LNCaP clone FGC (cell line): ENCODE measurements at regions not wholly inside any gene's neighbourhood (a gene's known extent, or its start where the extent isn't known, plus 50 kb on each side); places are given as distances from the start of the nearest gene placed in this dataset.

ENCODE experiments used
- DNase-seq: peaks from one replicate; pipeline ENCODE4 v3.0.0-alpha.2; 2011; ENCODE audit warnings: low read depth
- H3K4me3 ChIP-seq: 2 replicates; pipeline ENCODE4 v1.5.1; 2011; ENCODE audit warnings: mild to moderate bottlenecking, low read depth, low read length, control low read depth
- TF ChIP-seq, protein P1 (sequence below): IDR thresholded peaks from 2 replicates; pipeline ENCODE4 v1.5.1; 2012; ENCODE audit warnings: mild to moderate bottlenecking; ENCODE audit not compliant: control insufficient read depth, insufficient read depth; ENCODE audit errors: extremely low read depth

GRCh38 chr3:135364676-135365075 lies 569.6 kb downstream of the EPHB1 start:
- no peak overlapping the region for H3K4me3 ChIP-seq
- TF ChIP-seq, protein P1, sequence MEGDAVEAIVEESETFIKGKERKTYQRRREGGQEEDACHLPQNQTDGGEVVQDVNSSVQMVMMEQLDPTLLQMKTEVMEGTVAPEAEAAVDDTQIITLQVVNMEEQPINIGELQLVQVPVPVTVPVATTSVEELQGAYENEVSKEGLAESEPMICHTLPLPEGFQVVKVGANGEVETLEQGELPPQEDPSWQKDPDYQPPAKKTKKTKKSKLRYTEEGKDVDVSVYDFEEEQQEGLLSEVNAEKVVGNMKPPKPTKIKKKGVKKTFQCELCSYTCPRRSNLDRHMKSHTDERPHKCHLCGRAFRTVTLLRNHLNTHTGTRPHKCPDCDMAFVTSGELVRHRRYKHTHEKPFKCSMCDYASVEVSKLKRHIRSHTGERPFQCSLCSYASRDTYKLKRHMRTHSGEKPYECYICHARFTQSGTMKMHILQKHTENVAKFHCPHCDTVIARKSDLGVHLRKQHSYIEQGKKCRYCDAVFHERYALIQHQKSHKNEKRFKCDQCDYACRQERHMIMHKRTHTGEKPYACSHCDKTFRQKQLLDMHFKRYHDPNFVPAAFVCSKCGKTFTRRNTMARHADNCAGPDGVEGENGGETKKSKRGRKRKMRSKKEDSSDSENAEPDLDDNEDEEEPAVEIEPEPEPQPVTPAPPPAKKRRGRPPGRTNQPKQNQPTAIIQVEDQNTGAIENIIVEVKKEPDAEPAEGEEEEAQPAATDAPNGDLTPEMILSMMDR: no peak
- no peak for DNase-seq

- DNase-seq: no peak
- no peak overlapping the region for H3K4me3 ChIP-seq
- TF ChIP-seq, protein P1: no peak
These were observed 571.8 kb downstream of the EPHB1 start for GRCh38 chr3:135366816-135367215.

GRCh38 chr3:135368316-135368715 lies 573.3 kb downstream of the EPHB1 start:
- no peak for DNase-seq
- TF ChIP-seq, protein P1: no peak
- H3K4me3 ChIP-seq: no peak overlapping the region

- TF ChIP-seq, protein P1: no peak
- H3K4me3 ChIP-seq: no peak overlapping the region
- DNase-seq: no peak
These were observed 573.7 kb downstream of the EPHB1 start for GRCh38 chr3:135368781-135369180.

GRCh38 chr3:135374571-135374970 lies 579.5 kb downstream of the EPHB1 start:
- no peak for DNase-seq
- TF ChIP-seq, protein P1: no peak
- no peak overlapping the region for H3K4me3 ChIP-seq

- DNase-seq: no peak
- TF ChIP-seq, protein P1: no peak
- H3K4me3 ChIP-seq: no peak overlapping the region
These were observed 583.3 kb upstream of the PPP2R3A start for GRCh38 chr3:135382188-135382587.

- TF ChIP-seq, protein P1: no peak
- no peak overlapping the region for H3K4me3 ChIP-seq
- no peak for DNase-seq
These were observed 582.9 kb upstream of the PPP2R3A start for GRCh38 chr3:135382621-135383020.
